WTC11 (cell line): ENCODE measurements at regions not wholly inside any gene's neighbourhood (a gene's known extent, or its start where the extent isn't known, plus 50 kb on each side); places are given as distances from the start of the nearest gene placed in this dataset.

Source experiments
- ATAC-seq: fragments of 200-7000 bp; cut with Tn5 transposase; 2 replicates; pipeline ENCODE4 v1.10.0; 2021; ENCODE audit warnings: mild to moderate bottlenecking, moderate library complexity
- CTCF ChIA-PET: fragments of 300-600 bp; sonication (Branson Sonifier 250); formaldehyde crosslinking; loops from one replicate; lab custom pipeline; 2021; ENCODE audit warnings: antibody characterized with exemption; lab: Charles Lee
- POLR2A ChIA-PET: fragments of 350-600 bp; sonication (Branson Sonifier 250); formaldehyde crosslinking; loops from one replicate; lab custom pipeline; 2021; ENCODE audit warnings: antibody characterized with exemption; lab: Charles Lee
- DNase-seq: peaks from one replicate; pipeline ENCODE4 v3.0.0; 2021; ENCODE audit warnings: low spot score
- H3K27ac Mint-ChIP-seq: 2 replicates; pipeline ENCODE4 v1.8.0; 2021; ENCODE audit warnings: mixed read lengths
- H3K27me3 Mint-ChIP-seq: 2 replicates; pipeline ENCODE4 v1.8.0; 2021; ENCODE audit warnings: low read depth, mild to moderate bottlenecking, moderate library complexity, mixed read lengths
- H3K36me3 Mint-ChIP-seq: 2 replicates; pipeline ENCODE4 v1.8.0; 2021; ENCODE audit warnings: mixed read lengths
- H3K4me1 Mint-ChIP-seq: 2 replicates; pipeline ENCODE4 v1.8.0; 2022; ENCODE audit warnings: mixed read lengths
- H3K4me3 Mint-ChIP-seq: 2 replicates; pipeline ENCODE4 v1.8.0; 2021; ENCODE audit warnings: mild to moderate bottlenecking, moderate library complexity, mixed read lengths
- H3K9me3 Mint-ChIP-seq: 2 replicates; pipeline ENCODE4 v1.8.0; 2021; ENCODE audit warnings: mixed read lengths
- ATF3 ChIP-seq: sonication (generic); formaldehyde crosslinking; conservative IDR thresholded peaks from 2 replicates; pipeline ENCODE4 v1.8.1; 2022; ENCODE audit warnings: mild to moderate bottlenecking, missing genetic modification reagents
- CDX4 ChIP-seq: fragments of 250-450 bp; sonication (Bioruptor Pico); IDR thresholded peaks from 2 replicates; pipeline ENCODE4 v1.9.0; 2021; ENCODE audit warnings: moderate library complexity, mild to moderate bottlenecking, inconsistent platforms, borderline replicate concordance
- CREB1 ChIP-seq: sonication (generic); formaldehyde crosslinking; IDR thresholded peaks from 2 replicates; pipeline ENCODE4 v1.8.0; 2023; ENCODE audit warnings: mild to moderate bottlenecking, missing genetic modification reagents
- CTCF ChIP-seq: fragments of 200-600 bp; IDR thresholded peaks from 2 replicates; pipeline ENCODE4 v1.8.0; 2022; ENCODE audit warnings: antibody characterized with exemption
- ERG ChIP-seq: fragments of 250-450 bp; sonication (Bioruptor Pico); IDR thresholded peaks from 2 replicates; pipeline ENCODE4 v1.8.0; 2021; ENCODE audit warnings: mild to moderate bottlenecking
- IRF1 ChIP-seq: sonication (generic); formaldehyde crosslinking; IDR thresholded peaks from 2 replicates; pipeline ENCODE4 v1.8.0; 2023; ENCODE audit warnings: missing genetic modification reagents
- NFATC4 ChIP-seq: fragments of 250-450 bp; sonication (Bioruptor Pico); IDR thresholded peaks from 2 replicates; pipeline ENCODE4 v1.9.0; 2021; ENCODE audit warnings: mild to moderate bottlenecking
- PRDM15 ChIP-seq: sonication (generic); formaldehyde crosslinking; IDR thresholded peaks from 2 replicates; pipeline ENCODE4 v1.8.0; 2022; ENCODE audit warnings: missing genetic modification reagents
- STAT6 ChIP-seq: sonication (generic); formaldehyde crosslinking; conservative IDR thresholded peaks from 2 replicates; pipeline ENCODE4 v1.8.1; 2023; ENCODE audit warnings: mild to moderate bottlenecking, low read depth, missing genetic modification reagents, moderate library complexity
- ZNF219 ChIP-seq: sonication (generic); formaldehyde crosslinking; IDR thresholded peaks from 2 replicates; pipeline ENCODE4 v1.8.0; 2023; ENCODE audit warnings: missing genetic modification reagents, mild to moderate bottlenecking, borderline replicate concordance
- ZNF281 ChIP-seq: sonication (generic); formaldehyde crosslinking; IDR thresholded peaks from 2 replicates; pipeline ENCODE4 v1.8.0; 2023; ENCODE audit warnings: mild to moderate bottlenecking, missing genetic modification reagents

- ATAC-seq: no peak
- ChIA-PET POLR2A (no interaction called here), CTCF (no interaction called here)
- H3K36me3 Mint-ChIP-seq: peaks cover 5% of the 10 kb centered on the region
- TF ChIP-seq NFATC4 (CRISPR knock-in tag) (no peak), ZNF219 (CRISPR knock-in tag) (no peak), CREB1 (no peak), ZNF281 (no peak), ERG (no peak), CTCF (no peak), IRF1 (CRISPR knock-in tag) (no peak), ATF3 (CRISPR knock-in tag) (no peak), PRDM15 (CRISPR knock-in tag) (no peak), CDX4 (CRISPR knock-in tag) (no peak), STAT6 (CRISPR knock-in tag) (no peak)
- peaks cover 6% of the 10 kb centered on the region for H3K9me3 Mint-ChIP-seq
- H3K4me1 Mint-ChIP-seq: peaks cover 12% of the 10 kb centered on the region
- no peaks in the 10 kb centered on the region for H3K27me3 Mint-ChIP-seq
- no peak for DNase-seq
- no peak overlapping the region for H3K4me3 Mint-ChIP-seq
- no peak overlapping the region for H3K27ac Mint-ChIP-seq
These were observed 606.0 kb downstream of the TMEM182 start for GRCh38 chr2:103367877-103368276.
